WERI-Rb-1 (cell line): ENCODE measurements at regions not wholly inside any gene's neighbourhood (a gene's known extent, or its start where the extent isn't known, plus 50 kb on each side); places are given as distances from the start of the nearest gene placed in this dataset.

Source experiments
- DNase-seq: peaks from one replicate; pipeline ENCODE4 v3.0.0-alpha.2; 2020
- H3K27ac ChIP-seq: fragments of 250-450 bp; sonication (Bioruptor Pico); 2 replicates; pipeline ENCODE4 v1.5.1; 2020; ENCODE audit warnings: mild to moderate bottlenecking, moderate library complexity
- H3K27me3 ChIP-seq: fragments of 250-450 bp; sonication (Bioruptor Pico); 2 replicates; pipeline ENCODE4 v1.5.1; 2021; ENCODE audit warnings: mild to moderate bottlenecking, low read depth, moderate library complexity; ENCODE audit not compliant: insufficient read depth, severe bottlenecking
- H3K36me3 ChIP-seq: fragments of 250-450 bp; sonication (Bioruptor Pico); 2 replicates; pipeline ENCODE4 v1.5.1; 2020; ENCODE audit warnings: mild to moderate bottlenecking, moderate library complexity
- H3K4me3 ChIP-seq: 2 replicates; pipeline ENCODE4 v1.5.1; 2011; ENCODE audit warnings: low read depth, mild to moderate bottlenecking, control low read depth, low read length
- H3K9me3 ChIP-seq: fragments of 250-450 bp; sonication (Bioruptor Pico); 2 replicates; pipeline ENCODE4 v1.5.1; 2021; ENCODE audit warnings: mild to moderate bottlenecking, moderate library complexity; ENCODE audit not compliant: severe bottlenecking
- CTCF ChIP-seq: IDR thresholded peaks from 2 replicates; pipeline ENCODE4 v1.5.1; 2011; ENCODE audit warnings: low read depth, mild to moderate bottlenecking, control low read depth, inconsistent platforms, low read length

GRCh38 chr7:119664601-119665000 lies 608.4 kb upstream of the KCND2 start:
- Histone ChIP-seq H3K36me3 (no peaks in the 10 kb centered on the region), H3K4me3 (no peak overlapping the region), H3K9me3 (no peaks in the 10 kb centered on the region), H3K27me3 (no peaks in the 10 kb centered on the region), H3K27ac (no peak overlapping the region)
- TF ChIP-seq CTCF: no peak
- no peak for DNase-seq

DNA sequence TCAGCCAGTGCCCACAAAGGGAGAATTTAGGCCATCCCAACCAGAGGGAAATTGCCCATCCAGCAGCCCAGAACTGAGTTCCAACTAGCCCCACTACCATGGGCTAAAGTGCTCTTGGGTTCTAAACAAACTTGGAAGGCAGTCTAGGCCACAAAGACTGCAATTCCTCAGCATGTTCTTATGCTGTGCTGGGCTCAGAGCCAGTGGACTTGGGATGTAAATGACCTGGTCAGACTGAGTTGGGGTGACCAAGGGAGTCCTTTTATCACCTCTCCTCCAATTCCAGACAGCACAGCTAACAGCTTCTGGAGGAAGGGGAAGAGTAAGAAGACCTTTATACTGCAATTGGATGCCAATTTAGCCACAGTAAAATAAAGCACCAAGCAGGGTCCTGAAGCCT lies 607.2 kb upstream of the KCND2 start:
- Histone ChIP-seq H3K9me3 (no peaks in the 10 kb centered on the region), H3K27ac (no peak overlapping the region), H3K27me3 (no peaks in the 10 kb centered on the region), H3K4me3 (no peak overlapping the region), H3K36me3 (no peaks in the 10 kb centered on the region)
- TF ChIP-seq CTCF: no peak
- no peak for DNase-seq

DNA sequence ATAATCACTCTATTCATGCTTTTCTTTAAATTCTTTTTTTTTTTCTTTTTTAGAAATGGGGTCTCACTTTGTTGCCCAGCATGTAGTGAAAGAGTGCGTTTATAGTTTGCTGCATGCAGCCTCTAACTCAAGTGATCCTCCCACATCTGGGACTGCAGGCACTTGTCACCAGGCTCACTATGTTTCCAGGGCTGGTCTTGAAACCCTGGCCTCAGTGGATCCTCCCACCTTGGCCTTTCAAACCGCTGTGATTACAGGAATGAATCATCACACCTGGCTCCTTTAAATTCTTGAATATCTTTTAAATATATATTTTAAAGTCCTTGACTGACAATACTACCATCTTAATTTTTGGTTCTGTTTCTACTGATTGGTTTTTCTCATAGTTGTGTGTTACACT lies 591.6 kb upstream of the KCND2 start:
- TF ChIP-seq CTCF: no peak
- no peak for DNase-seq
- Histone ChIP-seq H3K36me3 (no peaks in the 10 kb centered on the region), H3K9me3 (no peaks in the 10 kb centered on the region), H3K27me3 (no peaks in the 10 kb centered on the region), H3K4me3 (no peak overlapping the region), H3K27ac (no peak overlapping the region)

DNA sequence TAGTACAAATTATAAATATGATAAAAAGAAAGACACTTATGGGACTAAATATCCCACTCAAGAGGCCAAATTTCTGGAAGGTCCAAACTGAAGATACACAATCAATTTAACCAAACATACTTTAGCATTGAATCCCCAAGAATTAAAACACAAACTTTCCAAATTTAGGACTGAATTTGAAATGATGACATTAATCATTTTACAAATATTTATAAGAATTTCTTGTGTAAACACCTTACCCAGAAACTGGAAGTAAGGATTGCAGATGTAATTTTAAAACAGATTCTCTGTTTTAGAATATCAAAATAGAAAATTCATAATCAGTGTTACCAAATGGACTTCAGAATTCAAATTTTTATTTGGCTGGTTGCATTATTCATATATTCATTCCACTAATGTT lies 588.2 kb upstream of the KCND2 start:
- TF ChIP-seq CTCF: no peak
- no peaks in the 10 kb centered on the region for H3K27me3 ChIP-seq
- no peak overlapping the region for H3K27ac ChIP-seq
- H3K36me3 ChIP-seq: no peaks in the 10 kb centered on the region
- no peak overlapping the region for H3K4me3 ChIP-seq
- no peaks in the 10 kb centered on the region for H3K9me3 ChIP-seq
- DNase-seq: no peak

DNA sequence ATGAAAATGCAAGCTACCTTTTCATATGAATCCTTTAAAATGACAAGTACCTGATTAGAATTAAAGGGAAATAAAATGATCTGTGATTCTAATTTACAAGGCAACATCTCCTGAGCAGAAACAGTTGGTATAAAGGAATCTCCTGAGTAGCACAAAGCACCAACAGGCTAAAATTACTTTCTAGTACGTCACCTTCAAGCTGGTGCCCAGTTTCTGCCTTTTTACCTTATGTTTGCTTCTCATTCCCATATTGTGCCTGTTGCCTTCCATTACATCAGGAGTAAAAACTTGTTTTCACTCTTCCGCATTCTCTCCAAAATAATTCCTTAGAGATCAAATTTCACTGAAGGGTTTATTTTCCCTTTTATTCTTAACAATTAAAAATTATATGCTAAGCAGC lies 587.1 kb upstream of the KCND2 start:
- Histone ChIP-seq H3K36me3 (no peaks in the 10 kb centered on the region), H3K9me3 (no peaks in the 10 kb centered on the region), H3K27ac (no peak overlapping the region), H3K4me3 (no peak overlapping the region), H3K27me3 (no peaks in the 10 kb centered on the region)
- no peak for TF ChIP-seq CTCF
- no peak for DNase-seq

GRCh38 chr7:119688831-119689230 lies 584.1 kb upstream of the KCND2 start:
- H3K9me3 ChIP-seq: no peaks in the 10 kb centered on the region
- no peak for TF ChIP-seq CTCF
- H3K36me3 ChIP-seq: no peaks in the 10 kb centered on the region
- H3K27ac ChIP-seq: no peak overlapping the region
- H3K4me3 ChIP-seq: no peak overlapping the region
- no peaks in the 10 kb centered on the region for H3K27me3 ChIP-seq
- no peak for DNase-seq
